H1 (cell line): ENCODE measurements at regions not wholly inside any gene's neighbourhood (a gene's known extent, or its start where the extent isn't known, plus 50 kb on each side); places are given as distances from the start of the nearest gene placed in this dataset.

ENCODE experiments used
- CTCF ChIA-PET: fragments of 300-600 bp; sonication (Branson Sonifier 250); formaldehyde crosslinking; loops from one replicate; lab custom pipeline; 2021; ENCODE audit not compliant: partially characterized antibody; lab: Charles Lee
- POLR2A ChIA-PET: fragments of 300-600 bp; sonication (Branson Sonifier 250); formaldehyde crosslinking; loops from one replicate; lab custom pipeline; 2021; ENCODE audit warnings: inconsistent platforms; ENCODE audit not compliant: partially characterized antibody; lab: Charles Lee
- DNase-seq, 2 experiments: peaks; one replicate each; pipeline versions ENCODE4 v3.0.0 to v3.0.0-alpha.2; 2010 to 2022; ENCODE audit warnings: low spot score in 2 of 2, low read depth in 1 of 2, mixed read lengths in 1 of 2
- FAIRE-seq: peaks from 2 replicates; lab custom pipeline; 2011; peaks lifted over from hg19 to GRCh38; lab: Jason Lieb, UNC
- H2AFZ ChIP-seq: 2 replicates; pipeline ENCODE4 v1.8.1; 2012; ENCODE audit warnings: low read length, inconsistent platforms
- H2AK5ac ChIP-seq: 2 replicates; pipeline ENCODE4 v1.6.1; 2013; ENCODE audit warnings: low read depth, low read length
- H2BK120ac ChIP-seq: replicated peaks from 2 replicates; pipeline ENCODE3; 2013; ENCODE audit warnings: low read depth, low read length, inconsistent platforms
- H2BK12ac ChIP-seq: 2 replicates; pipeline ENCODE4 v1.6.1; 2013; ENCODE audit warnings: low read depth, low read length
- H2BK15ac ChIP-seq: 2 replicates; pipeline ENCODE4 v1.6.1; 2013; ENCODE audit warnings: low read length
- H2BK20ac ChIP-seq: 2 replicates; pipeline ENCODE4 v1.6.1; 2013; ENCODE audit warnings: low read length
- H2BK5ac ChIP-seq: 2 replicates; pipeline ENCODE4 v1.6.1; 2013; ENCODE audit warnings: low read depth, low read length
- H3K14ac ChIP-seq: 2 replicates; pipeline ENCODE4 v1.6.1; 2013; ENCODE audit warnings: inconsistent platforms; ENCODE audit not compliant: insufficient read length
- H3K18ac ChIP-seq: 2 replicates; pipeline ENCODE4 v1.6.1; 2013; ENCODE audit warnings: low read length; ENCODE audit errors: extremely low read depth
- H3K23ac ChIP-seq: 2 replicates; pipeline ENCODE4 v1.6.1; 2013; ENCODE audit warnings: inconsistent platforms; ENCODE audit not compliant: insufficient read length
- H3K23me2 ChIP-seq: 2 replicates; pipeline ENCODE4 v1.6.1; 2013; ENCODE audit warnings: low read depth, low read length
- H3K27ac ChIP-seq: 2 replicates; pipeline ENCODE4 v1.6.1; 2011; ENCODE audit warnings: low read depth, low read length, inconsistent platforms
- H3K27me3 ChIP-seq, 4 experiments: replicated peaks in 1 of 4; 1 replicate in 1 of 4; 2 replicates in 3 of 4; pipeline versions ENCODE4 v1.6.1 to v1.8.1; 2011 to 2013; ENCODE audit warnings: low read length in 3 of 4, mild to moderate bottlenecking in 3 of 4, inconsistent platforms in 2 of 4, mixed read lengths in 2 of 4, moderate library complexity in 1 of 4; ENCODE audit not compliant: control insufficient read depth in 3 of 4, insufficient read depth in 3 of 4; ENCODE audit errors: extremely low read depth in 1 of 4
- H3K36me3 ChIP-seq, 4 experiments: 2 replicates each; pipeline versions ENCODE4 v1.6.1 to v1.8.1; 2011 to 2013; ENCODE audit warnings: mild to moderate bottlenecking in 4 of 4, low read length in 3 of 4, moderate library complexity in 2 of 4, control low read depth in 1 of 4, inconsistent platforms in 1 of 4; ENCODE audit not compliant: insufficient read depth in 4 of 4, control insufficient read depth in 2 of 4
- H3K4ac ChIP-seq: replicated peaks from 2 replicates; pipeline ENCODE3; 2013; ENCODE audit warnings: low read length, low read depth, mixed read lengths, inconsistent platforms; ENCODE audit not compliant: insufficient read length
- H3K4me1 ChIP-seq, 4 experiments: replicated peaks in 1 of 4; 1 replicate in 1 of 4; 2 replicates in 3 of 4; pipeline versions ENCODE4 v1.6.1 to v1.8.1; 2011 to 2013; ENCODE audit warnings: low read length in 3 of 4, inconsistent platforms in 2 of 4, mixed read lengths in 1 of 4; ENCODE audit not compliant: insufficient read depth in 4 of 4, control insufficient read depth in 3 of 4
- H3K4me2 ChIP-seq, 2 experiments: 2 replicates each; pipeline versions ENCODE4 v1.6.1 to v1.8.1; 2011 to 2013; ENCODE audit warnings: low read depth in 2 of 2, low read length in 2 of 2, control low read depth in 1 of 2, inconsistent platforms in 1 of 2, mild to moderate bottlenecking in 1 of 2; ENCODE audit not compliant: insufficient read depth in 1 of 2
- H3K4me3 ChIP-seq, 4 experiments: fragments of 200-600, 300-600 bp in 1 of 4; sonication (generic), shearing (Covaris generic), sonication (Bioruptor Twin) in 1 of 4; 2 replicates each; pipeline versions ENCODE4 v1.5.1 to v1.8.1; 2011 to 2016; ENCODE audit warnings: low read length in 4 of 4, low read depth in 3 of 4, control low read depth in 2 of 4, inconsistent platforms in 2 of 4, mild to moderate bottlenecking in 2 of 4, mixed read lengths in 1 of 4, moderate library complexity in 1 of 4; ENCODE audit not compliant: insufficient read depth in 2 of 4; ENCODE audit errors: extremely low read depth in 1 of 4
- H3K56ac ChIP-seq: replicated peaks from 2 replicates; pipeline ENCODE3; 2013; ENCODE audit warnings: low read depth, mild to moderate bottlenecking, mixed read lengths, low read length, inconsistent platforms; ENCODE audit not compliant: insufficient read length
- H3K79me1 ChIP-seq: 2 replicates; pipeline ENCODE4 v1.6.1; 2013; ENCODE audit warnings: low read depth, low read length, control low read depth
- H3K79me2 ChIP-seq, 2 experiments: 2 replicates each; pipeline versions ENCODE4 v1.6.1 to v1.8.1; 2012 to 2013; ENCODE audit warnings: low read length in 2 of 2, mild to moderate bottlenecking in 2 of 2, inconsistent platforms in 1 of 2; ENCODE audit not compliant: insufficient read depth in 2 of 2, control insufficient read depth in 1 of 2
- H3K9ac ChIP-seq, 4 experiments: replicated peaks in 1 of 4; 1 replicate in 1 of 4; 2 replicates in 3 of 4; pipeline versions ENCODE4 v1.6.1 to v1.8.1; 2011 to 2013; ENCODE audit warnings: low read depth in 3 of 4, low read length in 3 of 4, control low read depth in 2 of 4, mild to moderate bottlenecking in 2 of 4, moderate library complexity in 2 of 4, inconsistent platforms in 1 of 4; ENCODE audit errors: extremely low read depth in 1 of 4
- H3K9me3 ChIP-seq, 2 experiments: 2 replicates each; pipeline versions ENCODE4 v1.6.1 to v1.8.1; 2012 to 2013; ENCODE audit warnings: mild to moderate bottlenecking in 2 of 2, moderate library complexity in 2 of 2, control low read depth in 1 of 2, inconsistent platforms in 1 of 2, low read depth in 1 of 2, low read length in 1 of 2, mixed read lengths in 1 of 2; ENCODE audit not compliant: insufficient read depth in 2 of 2
- H4K20me1 ChIP-seq, 2 experiments: replicated peaks in 1 of 2; 2 replicates each; pipeline versions ENCODE3 to v1.8.1; 2011 to 2013; ENCODE audit warnings: inconsistent platforms in 2 of 2, low read length in 2 of 2, mild to moderate bottlenecking in 1 of 2; ENCODE audit not compliant: insufficient read depth in 2 of 2, control insufficient read depth in 1 of 2
- H4K5ac ChIP-seq: 2 replicates; pipeline ENCODE4 v1.6.1; 2013; ENCODE audit warnings: low read length, low read depth, mixed read lengths, inconsistent platforms; ENCODE audit not compliant: insufficient read length
- H4K8ac ChIP-seq: 2 replicates; pipeline ENCODE4 v1.8.0; 2013; ENCODE audit warnings: mild to moderate bottlenecking, moderate library complexity, low read length, inconsistent platforms; ENCODE audit not compliant: insufficient read depth; ENCODE audit errors: extremely low read depth
- H4K91ac ChIP-seq: replicated peaks from 2 replicates; pipeline ENCODE3; 2013; ENCODE audit warnings: low read length, mixed read lengths, inconsistent platforms; ENCODE audit not compliant: insufficient read length
- CHD2 ChIP-seq: IDR thresholded peaks from 2 replicates; pipeline ENCODE4 v1.6.1; 2012; ENCODE audit warnings: low read length, improper control_type of control experiment
- HDAC2 ChIP-seq, 2 experiments: fragments of 300-600 bp in 1 of 2; sonication (generic) in 1 of 2; IDR thresholded peaks; 2 replicates each; pipeline ENCODE4 v1.6.1; 2011 to 2012; ENCODE audit warnings: low read depth in 2 of 2, low read length in 2 of 2, mild to moderate bottlenecking in 2 of 2, moderate library complexity in 2 of 2, borderline replicate concordance in 1 of 2, inconsistent platforms in 1 of 2
- KDM4A ChIP-seq: IDR thresholded peaks from one replicate; pipeline ENCODE4 v1.7.1; 2012; ENCODE audit warnings: low read depth, mild to moderate bottlenecking, moderate library complexity, low read length, inconsistent platforms; ENCODE audit not compliant: severe bottlenecking
- MAFK ChIP-seq: IDR thresholded peaks from 2 replicates; pipeline ENCODE4 v1.6.1; 2012; ENCODE audit warnings: low read depth, mild to moderate bottlenecking, improper control_type of control experiment, low read length
- NANOG ChIP-seq: IDR thresholded peaks from 2 replicates; pipeline ENCODE4 v1.6.1; 2011; ENCODE audit warnings: low read length, low read depth, mild to moderate bottlenecking, inconsistent platforms; ENCODE audit not compliant: insufficient read depth, poor library complexity, severe bottlenecking
- NRF1 ChIP-seq: IDR thresholded peaks from 2 replicates; pipeline ENCODE4 v1.6.1; 2011; ENCODE audit warnings: mild to moderate bottlenecking, low read depth, low read length, improper control_type of control experiment
- RAD21 ChIP-seq, 2 experiments: IDR thresholded peaks in 1 of 2; conservative IDR thresholded peaks in 1 of 2; 2 replicates each; pipeline ENCODE4 v1.6.1; 2011; ENCODE audit warnings: low read depth in 2 of 2, low read length in 2 of 2, improper control_type of control experiment in 1 of 2, inconsistent platforms in 1 of 2, mild to moderate bottlenecking in 1 of 2, moderate library complexity in 1 of 2
- RNF2 ChIP-seq: fragments of 200-900, 300-1000 bp; sonication (generic); IDR thresholded peaks from 2 replicates; pipeline ENCODE4 v1.7.1; 2016; ENCODE audit warnings: borderline replicate concordance, low read depth, mild to moderate bottlenecking, antibody characterized with exemption, low read length; ENCODE audit not compliant: poor library complexity, severe bottlenecking; ENCODE audit errors: missing control alignments
- SAP30 ChIP-seq: fragments of 300-600 bp; sonication (generic); IDR thresholded peaks from 2 replicates; pipeline ENCODE4 v1.7.1; 2012; ENCODE audit warnings: low read length, moderate library complexity, mild to moderate bottlenecking, inconsistent platforms; ENCODE audit not compliant: insufficient read depth, insufficient replicate concordance
- SUZ12 ChIP-seq: fragments of 200-600 bp; sonication (generic); IDR thresholded peaks from 2 replicates; pipeline ENCODE4 v1.6.1; 2012; ENCODE audit warnings: mild to moderate bottlenecking, inconsistent platforms, low read length, moderate library complexity, mixed read lengths
- TCF12 ChIP-seq: IDR thresholded peaks from 2 replicates; pipeline ENCODE4 v1.6.1; 2011; ENCODE audit warnings: low read depth, mild to moderate bottlenecking, low read length
- TEAD4 ChIP-seq: IDR thresholded peaks from 2 replicates; pipeline ENCODE4 v1.6.1; 2012; ENCODE audit warnings: low read depth, low read length, inconsistent platforms, mixed read lengths
- WGBS, 2 experiments: shearing (Covaris generic) in 1 of 2; methylation state at CpG; one replicate each; pipeline versions ENCODE4 v1.1.6 to v1.1.7; 2013 to 2015; ENCODE audit warnings: low lambda C conversion rate in 2 of 2, mixed read lengths in 2 of 2, inconsistent platforms in 1 of 2, low coverage in 1 of 2, missing lambda C conversion rate in 1 of 2; ENCODE audit not compliant: insufficient replicate concordance in 2 of 2, insufficient coverage in 1 of 2, insufficient read length in 1 of 2; ENCODE audit errors: extremely low coverage in 1 of 2, missing lambda C conversion rate in 1 of 2; 5-methylcytosine and 5-hydroxymethylcytosine counted together

- no peaks in the 10 kb centered on the region for H3K79me1 ChIP-seq
- H2BK15ac ChIP-seq: no peak overlapping the region
- no peak overlapping the region for H3K23ac ChIP-seq
- H2BK5ac ChIP-seq: no peak overlapping the region
- H3K9me3 ChIP-seq: no peaks in the 10 kb centered on the region
- H4K20me1 ChIP-seq: no peaks in the 10 kb centered on the region
- H3K4ac ChIP-seq: no peak overlapping the region
- 88% methylated on average over 1 of the region's 1 CpG; no CpG with 5 or more reads in 1 of the 2 experiments for whole genome bisulfite sequencing, 2 experiments
- no peak overlapping the region for H4K5ac ChIP-seq
- H2BK20ac ChIP-seq: no peak overlapping the region
- no peaks in the 10 kb centered on the region for H3K36me3 ChIP-seq
- H3K14ac ChIP-seq: no peak overlapping the region
- H3K4me3 ChIP-seq: no peak overlapping the region
- H2BK12ac ChIP-seq: no peak overlapping the region
- no peak overlapping the region for H3K9ac ChIP-seq
- H3K56ac ChIP-seq: no peak overlapping the region
- no peak overlapping the region for H3K27ac ChIP-seq
- H4K91ac ChIP-seq: no peak overlapping the region
- H2AK5ac ChIP-seq: no peak overlapping the region
- CTCF ChIA-PET: interaction anchor here (0.9 kb wide), 1 partner anchor 279 kb away, joined by 3 read pairs; no protein-coding TSS in a partner anchor
- H2AFZ ChIP-seq: no peak overlapping the region
- H3K23me2 ChIP-seq: no peaks in the 10 kb centered on the region
- no peak for DNase-seq
- no peak overlapping the region for H3K18ac ChIP-seq
- H3K4me1 ChIP-seq: 0 out of 7 replicates have a peak, but pooled peaks cover 0 to 1% (median 0%) of the 10 kb centered on the region in 4 experiments
- POLR2A ChIA-PET: no interaction called here
- no peak overlapping the region for H3K4me2 ChIP-seq
- H3K79me2 ChIP-seq: no peaks in the 10 kb centered on the region
- peaks cover 0 to 1% (median 0%) of the 10 kb centered on the region in 4 experiments; a peak in 1 of 7 replicates for H3K27me3 ChIP-seq
- H2BK120ac ChIP-seq: no peak overlapping the region
- no peak overlapping the region for H4K8ac ChIP-seq
- FAIRE-seq: no peak
- TF ChIP-seq NRF1 (no peak), NANOG (no peak), TCF12 (no peak), RNF2 (no peak), SAP30 (no peak), RAD21 (IDR thresholded peaks at IDR 0.05 in 1 of 2, conservative IDR thresholded peaks at IDR 0.05 in 1 of 2; ENCODE audit: low read depth in 2 of 2, low read length in 2 of 2) (no peak), CHD2 (no peak), MAFK (no peak), KDM4A (no peak), TEAD4 (no peak), SUZ12 (no peak), HDAC2 (IDR thresholded peaks at IDR 0.05; ENCODE audit: borderline replicate concordance in 1 of 2, low read depth in 2 of 2, low read length in 2 of 2) (no peak)
These were observed 451.1 kb upstream of the ATP11B start for GRCh38 chr3:182342252-182342651.
